Neural crest cell (in vitro differentiated cells): ENCODE measurements at regions not wholly inside any gene's neighbourhood (a gene's known extent, or its start where the extent isn't known, plus 50 kb on each side); places are given as distances from the start of the nearest gene placed in this dataset.

Source experiments
- DNase-seq: peaks from one replicate; pipeline ENCODE4 v3.0.0; 2021; ENCODE audit warnings: low read depth, mixed read lengths, low spot score
- H3K27ac Mint-ChIP-seq: one replicate; pipeline ENCODE4 v1.8.0; 2021; ENCODE audit warnings: mild to moderate bottlenecking, mixed read lengths; ENCODE audit not compliant: unreplicated experiment
- H3K27me3 Mint-ChIP-seq: 2 replicates; pipeline ENCODE4 v1.8.0; 2021; ENCODE audit warnings: low read depth, mild to moderate bottlenecking, mixed read lengths
- H3K36me3 Mint-ChIP-seq: 2 replicates; pipeline ENCODE4 v1.8.0; 2021; ENCODE audit warnings: low read depth, mild to moderate bottlenecking, mixed read lengths
- H3K4me1 Mint-ChIP-seq: 2 replicates; pipeline ENCODE4 v1.8.0; 2021; ENCODE audit warnings: mixed read lengths
- H3K4me3 Mint-ChIP-seq: one replicate; pipeline ENCODE4 v1.8.0; 2021; ENCODE audit warnings: mild to moderate bottlenecking, mixed read lengths
- H3K9me3 Mint-ChIP-seq: 2 replicates; pipeline ENCODE4 v1.8.0; 2021; ENCODE audit warnings: mixed read lengths
- CTCF ChIP-seq: fragments of 200-600 bp; sonication (generic); conservative IDR thresholded peaks from 2 replicates; pipeline ENCODE4 v1.5.0; 2021; ENCODE audit warnings: antibody characterized with exemption, mild to moderate bottlenecking

- no peaks in the 10 kb centered on the region for H3K27me3 Mint-ChIP-seq
- no peaks in the 10 kb centered on the region for H3K4me1 Mint-ChIP-seq
- peaks cover 2% of the 10 kb centered on the region for H3K36me3 Mint-ChIP-seq
- H3K27ac Mint-ChIP-seq = no peak overlapping the region
- no peaks in the 10 kb centered on the region for H3K9me3 Mint-ChIP-seq
- no peak overlapping the region for H3K4me3 Mint-ChIP-seq
- no peak for TF ChIP-seq CTCF
- no peak for DNase-seq
Measured at GRCh38 chr6:9335431-9335830, 900.1 kb upstream of the SLC35B3 start.

- H3K27me3 Mint-ChIP-seq = no peaks in the 10 kb centered on the region
- H3K27ac Mint-ChIP-seq = no peak overlapping the region
- no peak for TF ChIP-seq CTCF
- H3K36me3 Mint-ChIP-seq = peaks cover 2% of the 10 kb centered on the region
- no peaks in the 10 kb centered on the region for H3K4me1 Mint-ChIP-seq
- H3K4me3 Mint-ChIP-seq = no peak overlapping the region
- DNase-seq = no peak
- no peaks in the 10 kb centered on the region for H3K9me3 Mint-ChIP-seq
Measured at GRCh38 chr6:9334979-9335378, 899.6 kb upstream of the SLC35B3 start.

GRCh38 chr6:9332241-9332780 is 897.0 kb upstream of the SLC35B3 start:
- Mint-ChIP-seq H3K4me3 (no peak overlapping the region), H3K36me3 (peaks cover 5% of the 10 kb centered on the region), H3K9me3 (peaks cover 5% of the 10 kb centered on the region), H3K27me3 (no peaks in the 10 kb centered on the region), H3K4me1 (no peaks in the 10 kb centered on the region), H3K27ac (no peak overlapping the region)
- TF ChIP-seq CTCF = no peak
- DNase-seq = no peak

GRCh38 chr6:9316831-9317230 is 881.5 kb upstream of the SLC35B3 start:
- H3K36me3 Mint-ChIP-seq = no peaks in the 10 kb centered on the region
- DNase-seq = no peak
- no peaks in the 10 kb centered on the region for H3K27me3 Mint-ChIP-seq
- no peak overlapping the region for H3K27ac Mint-ChIP-seq
- TF ChIP-seq CTCF = no peak
- H3K4me3 Mint-ChIP-seq = no peak overlapping the region
- H3K4me1 Mint-ChIP-seq = peaks cover 9% of the 10 kb centered on the region
- H3K9me3 Mint-ChIP-seq = no peaks in the 10 kb centered on the region

- Mint-ChIP-seq H3K27me3 (no peaks in the 10 kb centered on the region), H3K27ac (no peak overlapping the region), H3K4me3 (no peak overlapping the region), H3K36me3 (no peaks in the 10 kb centered on the region), H3K9me3 (no peaks in the 10 kb centered on the region), H3K4me1 (peaks cover 9% of the 10 kb centered on the region)
- TF ChIP-seq CTCF = no peak
- no peak for DNase-seq
Measured at GRCh38 chr6:9315966-9316650, 880.8 kb upstream of the SLC35B3 start.
